GM19239 (cell line): ENCODE measurements at regions not wholly inside any gene's neighbourhood (a gene's known extent, or its start where the extent isn't known, plus 50 kb on each side); places are given as distances from the start of the nearest gene placed in this dataset.

Experiments
- DNase-seq: peaks from one replicate; pipeline ENCODE4 v3.0.0; 2011; ENCODE audit warnings: low spot score; ENCODE audit not compliant: insufficient read length
- FAIRE-seq: peaks from 2 replicates; lab custom pipeline; 2011; peaks lifted over from hg19 to GRCh38; lab: Jason Lieb, UNC

- no peak for DNase-seq
- FAIRE-seq = no peak
Measured at GRCh38 chr1:96016219-96016618, 705.4 kb upstream of the PTBP2 start.

- FAIRE-seq = no peak
- DNase-seq = no peak
Measured at GRCh38 chr1:96020378-96020777, 701.2 kb upstream of the PTBP2 start.

GRCh38 chr1:96025062-96025461 lies 696.5 kb upstream of the PTBP2 start:
- DNase-seq = no peak
- no peak for FAIRE-seq

- FAIRE-seq = no peak
Measured at GRCh38 chr1:96028071-96028470, 693.5 kb upstream of the PTBP2 start.

GRCh38 chr1:96030312-96030711 lies 691.3 kb upstream of the PTBP2 start:
- FAIRE-seq (no peak), DNase-seq (no peak)

More at GRCh38 chr1:96028071-96028470, 693.5 kb upstream of the PTBP2 start:
- DNase-seq = no peak

- DNase-seq (no peak), FAIRE-seq (no peak)
Measured at GRCh38 chr1:96034006-96034405, 687.6 kb upstream of the PTBP2 start.

GRCh38 chr1:96036763-96037162 lies 684.8 kb upstream of the PTBP2 start:
- FAIRE-seq (no peak), DNase-seq (no peak)

- DNase-seq (no peak), FAIRE-seq (no peak)
Measured at GRCh38 chr1:96038636-96039035, 682.9 kb upstream of the PTBP2 start.

GRCh38 chr1:96039910-96040309 lies 681.7 kb upstream of the PTBP2 start:
- no peak for FAIRE-seq
- no peak for DNase-seq

- FAIRE-seq = no peak
- no peak for DNase-seq
Measured at GRCh38 chr1:96041470-96041869, 680.1 kb upstream of the PTBP2 start.

GRCh38 chr1:96048572-96049212 lies 672.9 kb upstream of the PTBP2 start:
- no peak for DNase-seq
- FAIRE-seq = no peak

- FAIRE-seq = no peak
- no peak for DNase-seq
Measured at GRCh38 chr1:96049759-96050409, 671.7 kb upstream of the PTBP2 start.

GRCh38 chr1:96059276-96059675 lies 662.3 kb upstream of the PTBP2 start:
- DNase-seq = no peak
- FAIRE-seq = no peak

- FAIRE-seq (no peak), DNase-seq (no peak)
Measured at GRCh38 chr1:96059736-96060135, 661.8 kb upstream of the PTBP2 start.

GRCh38 chr1:96060621-96061020 lies 661.0 kb upstream of the PTBP2 start:
- FAIRE-seq (no peak), DNase-seq (no peak)

GRCh38 chr1:96072021-96072420 lies 649.6 kb upstream of the PTBP2 start:
- DNase-seq (no peak), FAIRE-seq (no peak)

- no peak for FAIRE-seq
Measured at GRCh38 chr1:96073100-96073499, 648.5 kb upstream of the PTBP2 start.

GRCh38 chr1:96074422-96074821 lies 647.2 kb upstream of the PTBP2 start:
- FAIRE-seq (no peak), DNase-seq (no peak)

More at GRCh38 chr1:96073100-96073499, 648.5 kb upstream of the PTBP2 start:
- no peak for DNase-seq

GRCh38 chr1:96074876-96075577 lies 646.6 kb upstream of the PTBP2 start:
- no peak for DNase-seq
- FAIRE-seq = no peak

GRCh38 chr1:96075704-96076455 lies 645.7 kb upstream of the PTBP2 start:
- FAIRE-seq (no peak), DNase-seq (no peak)

- DNase-seq (no peak), FAIRE-seq (no peak)
Measured at GRCh38 chr1:96076589-96076988, 645.0 kb upstream of the PTBP2 start.
